PC-9 (cell line): ENCODE measurements at regions not wholly inside any gene's neighbourhood (a gene's known extent, or its start where the extent isn't known, plus 50 kb on each side); places are given as distances from the start of the nearest gene placed in this dataset.

Source experiments
- BruUV-seq: library from RNA; stranded (reverse); fragments of 400-500 nt; replicated peaks from 2 replicates; lab custom pipeline; 2021; lab: Mats Ljungman, UMichigan
- CTCF ChIA-PET: fragments of 300-600 bp; sonication (Branson Sonifier 250); formaldehyde crosslinking; loops from one replicate; lab custom pipeline; 2022; ENCODE audit warnings: antibody characterized with exemption; lab: Charles Lee
- POLR2A ChIA-PET: fragments of 300-600 bp; sonication (Branson Sonifier 250); formaldehyde crosslinking; loops from one replicate; lab custom pipeline; 2022; ENCODE audit warnings: antibody characterized with exemption; ENCODE audit not compliant: unreplicated experiment; lab: Charles Lee
- DNase-seq, 2 experiments: peaks; one replicate each; pipeline versions ENCODE4 v3.0.0 to v3.0.0-alpha.2; 2015 to 2022; ENCODE audit warnings: mixed read lengths in 1 of 2
- H2AFZ ChIP-seq: fragments of 200-600 bp; sonication (generic); 2 replicates; pipeline ENCODE4 v1.8.1; 2017; ENCODE audit warnings: antibody characterized with exemption
- H3F3A ChIP-seq: fragments of 200-600 bp; sonication (generic); 2 replicates; pipeline ENCODE4 v1.8.1; 2017; ENCODE audit warnings: antibody characterized with exemption, mild to moderate bottlenecking, low read depth; ENCODE audit not compliant: insufficient read depth
- H3K27ac ChIP-seq: fragments of 200-600 bp; sonication (generic); 2 replicates; pipeline ENCODE4 v1.6.1; 2016; ENCODE audit warnings: mixed run types
- H3K27me3 ChIP-seq: fragments of 200-600 bp; sonication (generic); 2 replicates; pipeline ENCODE4 v1.6.1; 2016; ENCODE audit warnings: low read depth, mixed run types; ENCODE audit not compliant: insufficient read depth
- H3K36me3 ChIP-seq: fragments of 200-600 bp; sonication (generic); 2 replicates; pipeline ENCODE4 v1.6.1; 2016; ENCODE audit warnings: low read depth, mixed run types
- H3K4me1 ChIP-seq: fragments of 200-600 bp; sonication (generic); replicated peaks from 2 replicates; pipeline ENCODE4 v1.6.1; 2016; ENCODE audit warnings: mixed run types; ENCODE audit not compliant: insufficient read depth
- H3K4me2 ChIP-seq: fragments of 200-600 bp; sonication (generic); 2 replicates; pipeline ENCODE4 v1.6.1; 2017; ENCODE audit warnings: mixed run types
- H3K4me3 ChIP-seq: fragments of 200-600 bp; sonication (generic); 2 replicates; pipeline ENCODE4 v1.6.1; 2016; ENCODE audit warnings: mixed run types
- H3K79me2 ChIP-seq: fragments of 200-600 bp; sonication (generic); 2 replicates; pipeline ENCODE4 v1.6.1; 2017; ENCODE audit warnings: low read depth, mixed run types
- H3K9me2 ChIP-seq: fragments of 200-600 bp; sonication (generic); 2 replicates; pipeline ENCODE4 v1.8.1; 2017; ENCODE audit warnings: mild to moderate bottlenecking; ENCODE audit not compliant: insufficient read depth
- H3K9me3 ChIP-seq: fragments of 200-600 bp; sonication (generic); 2 replicates; pipeline ENCODE4 v1.8.1; 2016; ENCODE audit warnings: low read depth; ENCODE audit not compliant: insufficient read depth
- H4K20me1 ChIP-seq: fragments of 200-600 bp; sonication (generic); 2 replicates; pipeline ENCODE4 v1.8.1; 2017; ENCODE audit not compliant: insufficient read depth
- EZH2 ChIP-seq: fragments of 200-600 bp; sonication (generic); IDR thresholded peaks from 2 replicates; pipeline ENCODE4 v1.8.0; 2017; ENCODE audit warnings: antibody characterized with exemption, low read depth
- intact Hi-C: fragments of 100-400 bp; cut with micrococcal nuclease; formaldehyde crosslinking; loops from one replicate; pipeline ENCODE4 v1.10.0; 2022; ENCODE audit not compliant: unreplicated experiment
- TF ChIP-seq, protein P1 (sequence below): fragments of 200-600 bp; sonication (generic); conservative IDR thresholded peaks from 2 replicates; pipeline ENCODE4 v1.6.1; 2017; ENCODE audit warnings: mixed run types, antibody characterized with exemption, mild to moderate bottlenecking, moderate library complexity

- ChIA-PET CTCF (no interaction called here), POLR2A (interaction anchor here (0.6 kb wide), 1 partner anchor 280 kb away, joined by 3 read pairs; no protein-coding TSS in a partner anchor)
- Histone ChIP-seq H3K4me2 (no peak overlapping the region), H3K36me3 (no peaks in the 10 kb centered on the region), H3K27ac (no peak overlapping the region), H3F3A (no peaks in the 10 kb centered on the region; the same call in 1 of the 2 replicates), H3K79me2 (no peaks in the 10 kb centered on the region), H2AFZ (no peak overlapping the region), H3K9me3 (no peaks in the 10 kb centered on the region), H3K4me3 (no peak overlapping the region), H3K9me2 (no peaks in the 10 kb centered on the region), H3K4me1 (no peaks in the 10 kb centered on the region), H3K27me3 (no peaks in the 10 kb centered on the region), H4K20me1 (no peaks in the 10 kb centered on the region)
- no TSS peak for BruUV-seq
- no peak for DNase-seq
- intact Hi-C loops, result no loop called here
- no peak for TF ChIP-seq EZH2
- TF ChIP-seq, protein P1, sequence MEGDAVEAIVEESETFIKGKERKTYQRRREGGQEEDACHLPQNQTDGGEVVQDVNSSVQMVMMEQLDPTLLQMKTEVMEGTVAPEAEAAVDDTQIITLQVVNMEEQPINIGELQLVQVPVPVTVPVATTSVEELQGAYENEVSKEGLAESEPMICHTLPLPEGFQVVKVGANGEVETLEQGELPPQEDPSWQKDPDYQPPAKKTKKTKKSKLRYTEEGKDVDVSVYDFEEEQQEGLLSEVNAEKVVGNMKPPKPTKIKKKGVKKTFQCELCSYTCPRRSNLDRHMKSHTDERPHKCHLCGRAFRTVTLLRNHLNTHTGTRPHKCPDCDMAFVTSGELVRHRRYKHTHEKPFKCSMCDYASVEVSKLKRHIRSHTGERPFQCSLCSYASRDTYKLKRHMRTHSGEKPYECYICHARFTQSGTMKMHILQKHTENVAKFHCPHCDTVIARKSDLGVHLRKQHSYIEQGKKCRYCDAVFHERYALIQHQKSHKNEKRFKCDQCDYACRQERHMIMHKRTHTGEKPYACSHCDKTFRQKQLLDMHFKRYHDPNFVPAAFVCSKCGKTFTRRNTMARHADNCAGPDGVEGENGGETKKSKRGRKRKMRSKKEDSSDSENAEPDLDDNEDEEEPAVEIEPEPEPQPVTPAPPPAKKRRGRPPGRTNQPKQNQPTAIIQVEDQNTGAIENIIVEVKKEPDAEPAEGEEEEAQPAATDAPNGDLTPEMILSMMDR, result no peak
These were observed 470.1 kb downstream of the CDH9 start for GRCh38 chr5:26568316-26568715.

- POLR2A ChIA-PET, result interaction anchor here (0.6 kb wide), 1 partner anchor 9 kb away, joined by 3 read pairs; no protein-coding TSS in a partner anchor
These were observed 474.4 kb downstream of the CDH9 start for GRCh38 chr5:26563979-26564378.

DNA sequence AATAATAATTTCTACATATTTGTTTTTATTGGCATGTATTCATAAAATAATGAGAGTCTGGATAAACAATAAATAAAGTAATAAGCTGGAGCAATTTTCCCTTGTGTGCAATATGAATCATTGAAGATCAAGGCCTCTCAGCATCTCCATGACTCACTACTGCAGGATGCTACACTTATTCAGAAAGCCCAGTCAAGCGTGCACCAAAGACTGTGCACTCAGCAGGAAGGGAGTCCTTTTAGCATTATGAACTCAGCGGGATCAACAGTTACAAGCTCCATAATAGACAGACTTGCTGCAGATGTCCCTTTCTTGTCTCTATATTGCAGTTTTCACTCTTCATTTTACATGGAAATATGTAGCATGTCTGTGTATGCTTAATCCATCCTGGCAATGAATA is 485.3 kb downstream of the CDH9 start:
- H3K4me1 ChIP-seq, result no peaks in the 10 kb centered on the region
- no peak overlapping the region for H3K4me2 ChIP-seq
- H4K20me1 ChIP-seq, result no peaks in the 10 kb centered on the region
- BruUV-seq, result no TSS peak
- CTCF ChIA-PET, result no interaction called here
- H3K4me3 ChIP-seq, result no peak overlapping the region
- no peaks in the 10 kb centered on the region for H3K9me2 ChIP-seq
- no peaks in the 10 kb centered on the region for H3F3A ChIP-seq
- TF ChIP-seq, protein P1, result no peak
- TF ChIP-seq EZH2, result no peak
- intact Hi-C loops, result no loop called here
- no peaks in the 10 kb centered on the region for H3K9me3 ChIP-seq
- no peaks in the 10 kb centered on the region for H3K36me3 ChIP-seq
- H3K27me3 ChIP-seq, result no peaks in the 10 kb centered on the region
- no peak overlapping the region for H3K27ac ChIP-seq
- POLR2A ChIA-PET, result no interaction called here
- peak; percentile 52 to 71 for DNase-seq
- no peaks in the 10 kb centered on the region for H3K79me2 ChIP-seq
- H2AFZ ChIP-seq, result no peak overlapping the region

More at GRCh38 chr5:26563979-26564378, 474.4 kb downstream of the CDH9 start:
- Histone ChIP-seq H3F3A (no peaks in the 10 kb centered on the region), H4K20me1 (no peaks in the 10 kb centered on the region), H3K4me2 (no peak overlapping the region), H3K4me1 (no peaks in the 10 kb centered on the region), H3K4me3 (no peak overlapping the region), H3K27me3 (no peaks in the 10 kb centered on the region), H2AFZ (no peak overlapping the region), H3K36me3 (no peaks in the 10 kb centered on the region), H3K79me2 (no peaks in the 10 kb centered on the region), H3K27ac (no peak overlapping the region), H3K9me3 (no peaks in the 10 kb centered on the region), H3K9me2 (no peaks in the 10 kb centered on the region)
- CTCF ChIA-PET, result no interaction called here
- no peak for TF ChIP-seq EZH2
- TF ChIP-seq, protein P1, result no peak
- intact Hi-C loops, result no loop called here
- no peak for DNase-seq
- BruUV-seq, result no TSS peak
